OCI-LY1 (cell line): ENCODE measurements at regions not wholly inside any gene's neighbourhood (a gene's known extent, or its start where the extent isn't known, plus 50 kb on each side); places are given as distances from the start of the nearest gene placed in this dataset.
"Not testable (repeated sequence)": the region's sequence is repeated elsewhere in the genome, so short reads cannot be mapped to it uniquely, and the experiment has no call there.

Experiments used
- H2AFZ ChIP-seq: fragments of 200-600 bp; sonication (generic), shearing (Covaris generic); 2 replicates; pipeline ENCODE4 v1.6.0; 2014; ENCODE audit warnings: antibody characterized with exemption, mild to moderate bottlenecking, low read length
- H3F3A ChIP-seq: fragments of 200-600 bp; sonication (generic), shearing (Covaris generic); 2 replicates; pipeline ENCODE4 v1.6.0; 2014; ENCODE audit warnings: mild to moderate bottlenecking, antibody characterized with exemption, low read length, moderate library complexity; ENCODE audit not compliant: insufficient read depth
- H3K27ac ChIP-seq: fragments of 200-600 bp; sonication (generic); 2 replicates; pipeline ENCODE4 v1.5.1; 2014; ENCODE audit warnings: low read length, mixed run types, mild to moderate bottlenecking, low read depth; ENCODE audit not compliant: poor library complexity, severe bottlenecking
- H3K27me3 ChIP-seq: fragments of 200-600 bp; sonication (generic); 2 replicates; pipeline ENCODE4 v1.6.0; 2014; ENCODE audit warnings: antibody characterized with exemption, mild to moderate bottlenecking, low read length, moderate library complexity; ENCODE audit not compliant: insufficient read depth
- H3K36me3 ChIP-seq: fragments of 200-600 bp; sonication (generic); 2 replicates; pipeline ENCODE4 v1.6.1; 2014; ENCODE audit warnings: mild to moderate bottlenecking, antibody characterized with exemption, low read length, moderate library complexity, mixed read lengths; ENCODE audit not compliant: insufficient read depth
- H3K4me1 ChIP-seq: fragments of 200-600 bp; sonication (generic); 2 replicates; pipeline ENCODE4 v1.5.1; 2014; ENCODE audit warnings: mild to moderate bottlenecking, low read length, moderate library complexity; ENCODE audit not compliant: insufficient read depth, severe bottlenecking
- H3K4me2 ChIP-seq: fragments of 200-600 bp; sonication (generic), shearing (Covaris generic); 2 replicates; pipeline ENCODE4 v1.6.1; 2014; ENCODE audit warnings: low read length
- H3K4me3 ChIP-seq: fragments of 200-600 bp; sonication (generic); 2 replicates; pipeline ENCODE4 v1.5.1; 2014; ENCODE audit warnings: low read length, low read depth, mild to moderate bottlenecking, mixed read lengths; ENCODE audit not compliant: poor library complexity, severe bottlenecking
- H3K79me2 ChIP-seq: fragments of 200-600 bp; shearing (Covaris generic); 2 replicates; pipeline ENCODE4 v1.6.1; 2016; ENCODE audit warnings: mixed run types, low read length, mixed read lengths; ENCODE audit not compliant: insufficient read depth
- H3K9ac ChIP-seq: fragments of 200-600 bp; sonication (generic), shearing (Covaris generic); 2 replicates; pipeline ENCODE4 v1.6.1; 2014; ENCODE audit warnings: mild to moderate bottlenecking, low read length, mixed read lengths
- H3K9me2 ChIP-seq: fragments of 200-600 bp; sonication (generic), shearing (Covaris generic); 2 replicates; pipeline ENCODE4 v1.6.1; 2014; ENCODE audit warnings: low read depth, mild to moderate bottlenecking, low read length, mixed read lengths
- H3K9me3 ChIP-seq: fragments of 200-600 bp; shearing (Covaris generic); 2 replicates; pipeline ENCODE4 v1.6.1; 2014; ENCODE audit warnings: low read length, mixed read lengths
- H4K20me1 ChIP-seq: fragments of 200-600 bp; sonication (generic), shearing (Covaris generic); 2 replicates; pipeline ENCODE4 v1.6.0; 2016; ENCODE audit warnings: mild to moderate bottlenecking, low read length; ENCODE audit not compliant: insufficient read depth
- CTCF ChIP-seq: fragments of 200-600 bp; sonication (generic), shearing (Covaris generic); IDR thresholded peaks from 2 replicates; pipeline ENCODE4 v1.5.1; 2017; ENCODE audit warnings: mild to moderate bottlenecking, antibody characterized with exemption, low read length, moderate library complexity, mixed read lengths
- EZH2 ChIP-seq: fragments of 200-600 bp; sonication (generic), shearing (Covaris generic); IDR thresholded peaks from 2 replicates; pipeline ENCODE4 v1.8.0; 2017; ENCODE audit warnings: borderline replicate concordance, mixed run types, mild to moderate bottlenecking, antibody characterized with exemption, low read length, moderate library complexity, mixed read lengths

- Histone ChIP-seq H3F3A (no peaks in the 10 kb centered on the region; the same call in 1 of the 2 replicates), H3K27ac (no peak overlapping the region), H3K79me2 (no peaks in the 10 kb centered on the region), H3K9me2 (no peaks in the 10 kb centered on the region), H3K27me3 (no peaks in the 10 kb centered on the region), H4K20me1 (no peaks in the 10 kb centered on the region), H3K9ac (no peak overlapping the region), H3K4me1 (no peaks in the 10 kb centered on the region), H3K9me3 (no peaks in the 10 kb centered on the region), H3K36me3 (no peaks in the 10 kb centered on the region), H3K4me3 (no peak overlapping the region), H3K4me2 (no peak overlapping the region), H2AFZ (no peak overlapping the region)
- TF ChIP-seq CTCF: no peak
- TF ChIP-seq EZH2: no peak
Observed at GRCh38 chr3:178117641-178118040, 418.6 kb upstream of the KCNMB2 start.

GRCh38 chr3:178119608-178120295 lies 416.5 kb upstream of the KCNMB2 start:
- not testable (repeated sequence) for H3K4me3 ChIP-seq, H3K9me3 ChIP-seq, H2AFZ ChIP-seq, H3K36me3 ChIP-seq, H3K27ac ChIP-seq, H4K20me1 ChIP-seq, H3F3A ChIP-seq, H3K27me3 ChIP-seq, H3K9ac ChIP-seq, H3K79me2 ChIP-seq, H3K9me2 ChIP-seq, H3K4me2 ChIP-seq, H3K4me1 ChIP-seq

- Histone ChIP-seq H2AFZ (no peak overlapping the region), H3K36me3 (no peaks in the 10 kb centered on the region), H3K4me3 (no peak overlapping the region), H3K4me1 (no peaks in the 10 kb centered on the region), H3K9ac (no peak overlapping the region), H3K27ac (no peak overlapping the region), H3K79me2 (no peaks in the 10 kb centered on the region), H3K9me3 (no peaks in the 10 kb centered on the region), H3F3A (no peaks in the 10 kb centered on the region), H3K9me2 (no peaks in the 10 kb centered on the region), H3K4me2 (no peak overlapping the region), H3K27me3 (no peaks in the 10 kb centered on the region), H4K20me1 (no peaks in the 10 kb centered on the region)
- TF ChIP-seq CTCF (no peak), EZH2 (no peak)
Observed at GRCh38 chr3:178120367-178120766, 415.9 kb upstream of the KCNMB2 start.

GRCh38 chr3:178126686-178127085 lies 409.6 kb upstream of the KCNMB2 start:
- Histone ChIP-seq H2AFZ (no peak overlapping the region), H3K4me1 (no peaks in the 10 kb centered on the region), H3K9me3 (no peaks in the 10 kb centered on the region), H3K36me3 (no peaks in the 10 kb centered on the region), H4K20me1 (no peaks in the 10 kb centered on the region), H3K27me3 (no peaks in the 10 kb centered on the region), H3K4me3 (no peak overlapping the region), H3K4me2 (no peak overlapping the region), H3K79me2 (no peaks in the 10 kb centered on the region), H3K9ac (no peak overlapping the region), H3F3A (no peaks in the 10 kb centered on the region), H3K9me2 (no peaks in the 10 kb centered on the region), H3K27ac (no peak overlapping the region)
- no peak for TF ChIP-seq EZH2
- TF ChIP-seq CTCF: no peak
